ENCODE measurements at regions not wholly inside any gene's neighbourhood (a gene's known extent, or its start where the extent isn't known, plus 50 kb on each side); places are given as distances from the start of the nearest gene placed in this dataset.

DNA sequence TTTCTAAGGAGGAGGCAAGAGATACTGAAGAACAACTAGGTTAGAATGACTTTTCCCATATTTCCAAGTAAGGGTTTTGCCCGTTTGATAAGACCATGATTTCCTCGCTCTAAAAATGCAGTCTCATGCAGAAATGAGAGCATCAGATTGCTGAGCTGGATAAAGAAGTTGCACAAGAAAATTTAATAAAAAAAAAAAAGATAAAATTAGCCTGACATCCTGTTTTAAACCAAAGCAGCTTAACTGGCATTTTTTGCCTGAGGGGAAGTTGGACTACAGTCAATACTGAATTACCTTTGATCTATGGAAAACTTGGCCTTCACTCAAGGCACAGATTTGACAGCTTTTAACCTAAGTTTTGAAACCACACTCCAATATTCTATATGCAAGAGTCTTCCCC is 208.4 kb downstream of the GASK1B start (continued):
- TF ChIP-seq, protein P1, sequence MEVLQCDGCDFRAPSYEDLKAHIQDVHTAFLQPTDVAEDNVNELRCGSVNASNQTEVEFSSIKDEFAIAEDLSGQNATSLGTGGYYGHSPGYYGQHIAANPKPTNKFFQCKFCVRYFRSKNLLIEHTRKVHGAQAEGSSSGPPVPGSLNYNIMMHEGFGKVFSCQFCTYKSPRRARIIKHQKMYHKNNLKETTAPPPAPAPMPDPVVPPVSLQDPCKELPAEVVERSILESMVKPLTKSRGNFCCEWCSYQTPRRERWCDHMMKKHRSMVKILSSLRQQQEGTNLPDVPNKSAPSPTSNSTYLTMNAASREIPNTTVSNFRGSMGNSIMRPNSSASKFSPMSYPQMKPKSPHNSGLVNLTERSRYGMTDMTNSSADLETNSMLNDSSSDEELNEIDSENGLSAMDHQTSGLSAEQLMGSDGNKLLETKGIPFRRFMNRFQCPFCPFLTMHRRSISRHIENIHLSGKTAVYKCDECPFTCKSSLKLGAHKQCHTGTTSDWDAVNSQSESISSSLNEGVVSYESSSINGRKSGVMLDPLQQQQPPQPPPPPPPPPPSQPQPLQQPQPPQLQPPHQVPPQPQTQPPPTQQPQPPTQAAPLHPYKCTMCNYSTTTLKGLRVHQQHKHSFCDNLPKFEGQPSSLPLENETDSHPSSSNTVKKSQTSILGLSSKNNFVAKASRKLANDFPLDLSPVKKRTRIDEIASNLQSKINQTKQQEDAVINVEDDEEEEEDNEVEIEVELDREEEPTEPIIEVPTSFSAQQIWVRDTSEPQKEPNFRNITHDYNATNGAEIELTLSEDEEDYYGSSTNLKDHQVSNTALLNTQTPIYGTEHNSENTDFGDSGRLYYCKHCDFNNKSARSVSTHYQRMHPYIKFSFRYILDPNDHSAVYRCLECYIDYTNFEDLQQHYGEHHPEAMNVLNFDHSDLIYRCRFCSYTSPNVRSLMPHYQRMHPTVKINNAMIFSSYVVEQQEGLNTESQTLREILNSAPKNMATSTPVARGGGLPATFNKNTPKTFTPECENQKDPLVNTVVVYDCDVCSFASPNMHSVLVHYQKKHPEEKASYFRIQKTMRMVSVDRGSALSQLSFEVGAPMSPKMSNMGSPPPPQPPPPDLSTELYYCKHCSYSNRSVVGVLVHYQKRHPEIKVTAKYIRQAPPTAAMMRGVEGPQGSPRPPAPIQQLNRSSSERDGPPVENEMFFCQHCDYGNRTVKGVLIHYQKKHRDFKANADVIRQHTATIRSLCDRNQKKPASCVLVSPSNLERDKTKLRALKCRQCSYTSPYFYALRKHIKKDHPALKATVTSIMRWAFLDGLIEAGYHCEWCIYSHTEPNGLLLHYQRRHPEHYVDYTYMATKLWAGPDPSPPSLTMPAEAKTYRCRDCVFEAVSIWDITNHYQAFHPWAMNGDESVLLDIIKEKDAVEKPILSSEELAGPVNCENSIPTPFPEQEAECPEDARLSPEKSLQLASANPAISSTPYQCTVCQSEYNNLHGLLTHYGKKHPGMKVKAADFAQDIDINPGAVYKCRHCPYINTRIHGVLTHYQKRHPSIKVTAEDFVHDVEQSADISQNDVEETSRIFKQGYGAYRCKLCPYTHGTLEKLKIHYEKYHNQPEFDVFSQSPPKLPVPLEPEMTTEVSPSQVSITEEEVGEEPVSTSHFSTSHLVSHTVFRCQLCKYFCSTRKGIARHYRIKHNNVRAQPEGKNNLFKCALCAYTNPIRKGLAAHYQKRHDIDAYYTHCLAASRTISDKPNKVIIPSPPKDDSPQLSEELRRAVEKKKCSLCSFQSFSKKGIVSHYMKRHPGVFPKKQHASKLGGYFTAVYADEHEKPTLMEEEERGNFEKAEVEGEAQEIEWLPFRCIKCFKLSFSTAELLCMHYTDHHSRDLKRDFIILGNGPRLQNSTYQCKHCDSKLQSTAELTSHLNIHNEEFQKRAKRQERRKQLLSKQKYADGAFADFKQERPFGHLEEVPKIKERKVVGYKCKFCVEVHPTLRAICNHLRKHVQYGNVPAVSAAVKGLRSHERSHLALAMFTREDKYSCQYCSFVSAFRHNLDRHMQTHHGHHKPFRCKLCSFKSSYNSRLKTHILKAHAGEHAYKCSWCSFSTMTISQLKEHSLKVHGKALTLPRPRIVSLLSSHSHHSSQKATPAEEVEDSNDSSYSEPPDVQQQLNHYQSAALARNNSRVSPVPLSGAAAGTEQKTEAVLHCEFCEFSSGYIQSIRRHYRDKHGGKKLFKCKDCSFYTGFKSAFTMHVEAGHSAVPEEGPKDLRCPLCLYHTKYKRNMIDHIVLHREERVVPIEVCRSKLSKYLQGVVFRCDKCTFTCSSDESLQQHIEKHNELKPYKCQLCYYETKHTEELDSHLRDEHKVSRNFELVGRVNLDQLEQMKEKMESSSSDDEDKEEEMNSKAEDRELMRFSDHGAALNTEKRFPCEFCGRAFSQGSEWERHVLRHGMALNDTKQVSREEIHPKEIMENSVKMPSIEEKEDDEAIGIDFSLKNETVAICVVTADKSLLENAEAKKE (CRISPR knock-in tag; IDR thresholded peaks at IDR 0.05): no peak
- TF ChIP-seq NANOG (IDR thresholded peaks at IDR 0.05; ENCODE audit: borderline replicate concordance) (no peak), EZH2phosphoT487 (IDR thresholded peaks at IDR 0.05; ENCODE audit: unreplicated experiment) (no peak), EZH2 (IDR thresholded peaks at IDR 0.05; ENCODE audit: low read depth, unreplicated experiment) (no peak), CTCF (conservative IDR thresholded peaks at IDR 0.05; ENCODE audit: low read depth in 2 of 2) (no peak)

- Histone ChIP-seq H3K27ac (ENCODE audit: low read depth) (no peak overlapping the region), H3K36me3 (ENCODE audit: insufficient read depth) (no peaks in the 10 kb centered on the region), H3F3A (replicated peaks; ENCODE audit: low read depth) (no peaks in the 10 kb centered on the region), H3K4me1 (ENCODE audit: insufficient read depth) (no peaks in the 10 kb centered on the region), H2AFZ (no peak overlapping the region), H4K20me1 (replicated peaks; ENCODE audit: insufficient read depth) (no peaks in the 10 kb centered on the region), H3K4me2 (no peak overlapping the region), H3K4me3 (no peak overlapping the region), H3K79me2 (replicated peaks; ENCODE audit: insufficient read depth) (no peaks in the 10 kb centered on the region), H3K27me3 (ENCODE audit: insufficient read depth) (no peaks in the 10 kb centered on the region), H3K9me2 (ENCODE audit: insufficient read depth) (no peaks in the 10 kb centered on the region)
- no peak overlapping the region for H3K27ac Mint-ChIP-seq
- H3K4me3 Mint-ChIP-seq: no peak overlapping the region
- no peaks in the 10 kb centered on the region for H3K36me3 Mint-ChIP-seq (ENCODE audit: low read depth)
- no peaks in the 10 kb centered on the region for H3K4me1 Mint-ChIP-seq
- no peaks in the 10 kb centered on the region for H3K9me3 Mint-ChIP-seq
- DNase-seq (ENCODE audit: low spot score) (no peak), ATAC-seq (no peak)
- no peaks in the 10 kb centered on the region for H3K27me3 Mint-ChIP-seq (ENCODE audit: insufficient read depth, low read depth, poor library complexity)
- no peak for TF ChIP-seq CREB1 (CRISPR knock-in tag; IDR thresholded peaks at IDR 0.05; ENCODE audit: low read depth)
- TF ChIP-seq ZNF114 (CRISPR knock-in tag; IDR thresholded peaks at IDR 0.05): no peak
- TF ChIP-seq JUNB (IDR thresholded peaks at IDR 0.05; ENCODE audit: unreplicated experiment): no peak
Measured at GRCh38 chr4:157961229-157961990, 211.4 kb downstream of the GASK1B start.
